SH-SY5Y (cell line): ENCODE measurements at regions not wholly inside any gene's neighbourhood (a gene's known extent, or its start where the extent isn't known, plus 50 kb on each side); places are given as distances from the start of the nearest gene placed in this dataset.

Experiments used
- GATA2 ChIP-seq: IDR thresholded peaks from 2 replicates; pipeline ENCODE4 v1.6.1; 2011; ENCODE audit warnings: mild to moderate bottlenecking, low read depth, low read length
- GATA3 ChIP-seq: IDR thresholded peaks from 2 replicates; pipeline ENCODE4 v1.6.1; 2011; ENCODE audit warnings: low read depth, mild to moderate bottlenecking, low read length, moderate library complexity

- no peak for TF ChIP-seq GATA2
- no peak for TF ChIP-seq GATA3
These were observed 1443.5 kb upstream of the IGFBP7 start for GRCh38 chr4:58553679-58554078.

- TF ChIP-seq GATA3 (no peak), GATA2 (no peak)
These were observed 1442.8 kb upstream of the IGFBP7 start for GRCh38 chr4:58553031-58553430.

- TF ChIP-seq GATA3 (no peak), GATA2 (no peak)
These were observed 1441.5 kb upstream of the IGFBP7 start for GRCh38 chr4:58551676-58552075.

DNA sequence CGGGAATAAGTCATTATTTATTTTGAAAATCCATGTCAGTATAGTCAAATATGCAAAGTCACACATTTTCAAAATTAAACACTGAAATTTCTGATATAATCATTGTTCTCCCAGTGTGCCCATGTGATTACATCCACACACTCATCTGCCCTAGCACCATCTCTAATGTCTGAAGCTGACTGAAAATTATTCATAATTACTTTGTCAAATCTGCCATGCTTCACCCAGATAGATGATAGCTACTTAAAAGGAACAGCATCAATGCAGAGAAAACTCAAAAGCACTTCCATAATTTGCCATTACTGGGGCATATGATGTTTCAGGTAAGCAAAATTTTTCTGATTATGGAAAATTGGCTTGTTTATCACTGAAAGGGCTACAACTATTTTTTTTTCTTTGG, 1433.3 kb upstream of the IGFBP7 start:
- no peak for TF ChIP-seq GATA2
- TF ChIP-seq GATA3 = no peak

- no peak for TF ChIP-seq GATA2
- TF ChIP-seq GATA3 = no peak
These were observed 1431.7 kb upstream of the IGFBP7 start for GRCh38 chr4:58541926-58542325.

DNA sequence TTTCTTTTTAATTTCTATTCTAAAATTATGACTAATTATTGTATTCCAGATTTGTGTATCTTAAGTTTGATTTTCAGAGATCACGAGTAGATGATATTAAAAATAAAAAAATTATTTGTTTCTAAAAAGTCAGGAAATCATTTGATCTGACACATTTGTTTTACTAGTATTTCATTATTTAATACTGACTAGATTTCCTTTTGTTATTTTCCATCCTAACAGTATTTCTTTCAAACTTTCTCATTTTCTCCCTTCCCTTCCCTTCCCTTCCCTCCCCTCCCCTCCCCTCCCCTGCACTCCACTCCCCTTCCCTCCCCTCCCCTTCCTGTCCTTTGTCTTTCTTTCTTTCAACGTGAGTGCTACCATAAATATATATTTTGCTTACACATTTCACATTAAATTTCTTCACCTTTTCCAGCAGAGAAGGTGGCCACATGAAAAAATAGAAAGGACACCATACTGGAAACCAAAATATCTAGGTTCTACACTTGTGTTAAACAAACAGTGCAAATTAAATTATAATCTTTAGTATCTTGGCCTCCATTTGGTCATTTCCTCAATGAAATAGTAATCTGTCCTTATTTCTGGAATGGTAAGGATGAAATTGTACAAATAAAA, 1412.7 kb upstream of the IGFBP7 start:
- TF ChIP-seq GATA2 (no peak), GATA3 (no peak)

GRCh38 chr4:58515226-58515625, 1405.0 kb upstream of the IGFBP7 start:
- TF ChIP-seq GATA3 (no peak), GATA2 (no peak)

DNA sequence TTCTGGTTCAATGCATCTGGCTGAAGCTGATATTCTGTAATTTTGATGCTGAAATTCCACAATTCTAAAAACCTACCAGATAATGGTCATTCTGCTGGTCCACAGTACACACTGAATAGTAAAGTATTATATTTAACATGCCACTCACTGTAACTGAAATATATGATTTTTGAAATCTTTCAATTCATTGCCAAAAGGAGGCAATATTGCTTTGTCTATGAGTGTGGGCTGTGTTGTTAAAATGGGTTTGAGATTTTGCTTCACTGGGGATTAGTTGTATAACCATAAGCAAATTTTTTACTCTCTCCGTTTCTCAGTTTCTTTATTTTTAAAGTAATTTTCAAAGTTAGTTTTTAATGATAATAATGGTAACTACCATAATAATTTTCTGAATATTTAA, 1404.1 kb upstream of the IGFBP7 start:
- TF ChIP-seq GATA2 (no peak), GATA3 (no peak)

- no peak for TF ChIP-seq GATA2
- TF ChIP-seq GATA3 = no peak
These were observed 1400.5 kb upstream of the IGFBP7 start for GRCh38 chr4:58510652-58511051.

DNA sequence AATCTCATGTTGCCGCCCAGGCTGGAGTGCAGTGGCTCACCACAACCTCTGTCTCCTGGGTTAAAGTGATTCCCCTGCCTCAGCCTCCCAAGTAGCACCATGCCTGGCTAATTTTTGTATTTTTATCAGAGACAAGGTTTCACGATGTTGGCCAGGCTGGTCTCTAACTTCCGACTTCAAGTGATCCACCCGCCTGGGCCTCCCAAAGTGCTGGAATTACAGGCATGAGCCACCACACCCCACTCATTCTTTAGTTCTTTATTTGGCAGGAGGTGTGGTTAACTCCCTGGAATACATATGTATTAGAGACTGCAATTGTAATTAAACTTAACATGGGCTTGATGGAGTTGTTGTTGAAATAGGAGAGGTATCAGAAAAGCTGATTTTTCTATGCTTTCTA, 1396.9 kb upstream of the IGFBP7 start:
- no peak for TF ChIP-seq GATA2
- no peak for TF ChIP-seq GATA3

DNA sequence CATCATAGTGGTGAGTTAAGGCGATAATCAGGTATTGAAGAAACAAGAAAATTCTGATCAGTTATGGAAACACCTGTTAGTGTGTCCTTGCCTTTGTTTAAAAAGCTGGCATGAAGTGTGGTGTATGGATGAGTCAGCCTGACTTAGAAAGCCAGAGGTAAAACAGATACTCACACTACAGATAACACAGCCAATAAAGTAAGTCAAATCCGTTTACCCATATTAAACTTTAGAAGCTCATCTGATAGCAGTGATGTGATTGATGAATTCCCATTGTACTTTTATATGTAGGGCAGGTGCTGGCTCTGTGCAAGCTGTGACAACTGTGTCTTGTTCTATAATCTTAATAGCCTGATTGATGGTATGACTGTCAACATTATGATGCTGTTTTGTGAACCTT, 1392.7 kb upstream of the IGFBP7 start:
- TF ChIP-seq GATA3 (peak; percentile 89), GATA2 (peak; percentile 93)

GRCh38 chr4:58499182-58499581, 1389.0 kb upstream of the IGFBP7 start:
- TF ChIP-seq GATA3 (no peak), GATA2 (no peak)

DNA sequence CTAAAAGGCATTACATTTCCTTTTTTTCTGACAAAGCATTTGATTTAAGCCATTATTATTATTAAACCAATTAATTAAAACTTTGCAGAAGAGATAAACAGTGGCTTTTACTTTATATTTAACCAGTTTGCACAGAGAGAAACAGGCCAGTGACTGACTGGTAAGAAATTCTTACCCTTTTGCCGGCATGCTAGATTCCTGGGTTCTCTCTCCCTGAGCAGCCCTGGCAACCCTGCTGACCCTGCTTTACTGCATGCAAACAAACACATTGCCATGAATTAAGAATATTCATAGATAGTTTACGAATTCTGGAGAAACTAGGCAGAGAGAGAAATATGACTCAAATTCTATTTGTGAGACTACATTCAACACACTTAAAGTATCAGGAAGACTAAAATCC, 1381.4 kb upstream of the IGFBP7 start:
- no peak for TF ChIP-seq GATA3
- no peak for TF ChIP-seq GATA2

- no peak for TF ChIP-seq GATA2
- TF ChIP-seq GATA3 = no peak
These were observed 1367.8 kb upstream of the IGFBP7 start for GRCh38 chr4:58477950-58478349.

- TF ChIP-seq GATA2 = no peak
- TF ChIP-seq GATA3 = no peak
These were observed 1367.3 kb upstream of the IGFBP7 start for GRCh38 chr4:58477513-58477912.

DNA sequence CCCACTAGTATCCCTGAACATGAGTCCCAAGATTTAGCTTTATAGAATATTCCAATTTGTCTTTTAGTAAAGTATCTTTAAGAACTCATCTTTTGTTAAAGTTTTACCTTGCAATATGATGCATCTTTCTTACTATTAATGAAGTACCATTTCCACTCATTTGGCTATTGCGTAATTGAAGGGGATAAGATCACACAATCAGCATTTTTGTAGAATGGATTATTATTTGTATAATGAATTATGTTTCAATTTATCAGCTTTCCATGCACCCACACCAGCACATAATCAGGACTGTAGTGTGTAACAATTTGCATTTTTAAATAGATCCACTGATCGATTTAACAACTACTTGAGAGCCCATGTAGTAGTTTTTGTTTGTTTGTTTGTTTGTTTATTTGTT, 1364.9 kb upstream of the IGFBP7 start:
- TF ChIP-seq GATA3 = no peak
- TF ChIP-seq GATA2 = no peak

GRCh38 chr4:58465031-58465430, 1354.8 kb upstream of the IGFBP7 start:
- TF ChIP-seq GATA3 (no peak), GATA2 (no peak)
